ENCODE measurements at regions not wholly inside any gene's neighbourhood (a gene's known extent, or its start where the extent isn't known, plus 50 kb on each side); places are given as distances from the start of the nearest gene placed in this dataset.

DNA sequence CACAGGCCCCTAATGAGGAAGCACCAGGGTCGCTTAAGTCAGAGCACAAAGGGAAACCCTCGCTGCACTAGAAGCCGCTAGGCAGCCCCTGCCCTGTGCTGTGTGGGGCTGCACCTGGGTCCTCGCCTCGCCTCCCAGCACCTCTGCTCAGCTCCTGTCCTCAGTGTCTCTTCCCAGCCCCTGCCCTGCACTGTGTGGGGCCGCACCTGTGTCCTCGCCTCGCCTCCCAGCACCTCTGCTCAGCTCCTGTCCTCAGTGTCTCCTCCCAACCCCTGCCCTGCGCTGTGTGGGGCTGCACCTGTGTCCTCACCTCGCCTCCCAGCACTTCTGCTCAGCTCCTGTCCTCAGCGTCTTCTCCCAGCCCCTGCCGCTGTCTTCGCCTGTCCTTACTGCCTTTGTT is 342.8 kb downstream of the EIPR1 start:
- Histone ChIP-seq H3K4me1 (ENCODE audit: control insufficient read depth in 1 of 2, insufficient read depth in 2 of 2, low read depth in 1 of 2, low read length in 1 of 2) (no peaks in the 10 kb centered on the region; a peak in 1 of 4 replicates), H3K9ac (no peak overlapping the region), H3K79me2 (ENCODE audit: insufficient read depth) (no peaks in the 10 kb centered on the region), H3K9me3 (0 out of 2 replicates have a peak, but pooled peaks cover 1% of the 10 kb centered on the region), H3K4me3 (ENCODE audit: low read depth in 2 of 2, low read length in 1 of 2) (no peak overlapping the region), H3F3A (replicated peaks; ENCODE audit: insufficient read depth) (no peaks in the 10 kb centered on the region), H3K36me3 (replicated peaks in 1 of 2; ENCODE audit: control insufficient read depth in 1 of 2, insufficient read depth in 2 of 2, low read length in 1 of 2) (no peaks in the 10 kb centered on the region), H3K9me2 (no peaks in the 10 kb centered on the region), H4K20me1 (ENCODE audit: insufficient read depth) (no peaks in the 10 kb centered on the region), H3K27me3 (ENCODE audit: insufficient read depth) (no peaks in the 10 kb centered on the region), H2AFZ (ENCODE audit: low read depth) (no peak overlapping the region), H3K4me2 (no peak overlapping the region), H3K27ac (ENCODE audit: low read depth in 2 of 2, low read length in 1 of 2) (no peak overlapping the region)
- no peak for DNase-seq
- CTCF ChIA-PET = no interaction called here
- POLR2A ChIA-PET = no interaction called here
- TF ChIP-seq, protein P1, sequence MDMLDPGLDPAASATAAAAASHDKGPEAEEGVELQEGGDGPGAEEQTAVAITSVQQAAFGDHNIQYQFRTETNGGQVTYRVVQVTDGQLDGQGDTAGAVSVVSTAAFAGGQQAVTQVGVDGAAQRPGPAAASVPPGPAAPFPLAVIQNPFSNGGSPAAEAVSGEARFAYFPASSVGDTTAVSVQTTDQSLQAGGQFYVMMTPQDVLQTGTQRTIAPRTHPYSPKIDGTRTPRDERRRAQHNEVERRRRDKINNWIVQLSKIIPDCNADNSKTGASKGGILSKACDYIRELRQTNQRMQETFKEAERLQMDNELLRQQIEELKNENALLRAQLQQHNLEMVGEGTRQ (IDR thresholded peaks at IDR 0.05; ENCODE audit: borderline replicate concordance, low read depth, low read length) = no peak
- WGBS (ENCODE audit: low lambda C conversion rate) = 41% methylated on average over 12 of the region's 13 CpGs

DNA sequence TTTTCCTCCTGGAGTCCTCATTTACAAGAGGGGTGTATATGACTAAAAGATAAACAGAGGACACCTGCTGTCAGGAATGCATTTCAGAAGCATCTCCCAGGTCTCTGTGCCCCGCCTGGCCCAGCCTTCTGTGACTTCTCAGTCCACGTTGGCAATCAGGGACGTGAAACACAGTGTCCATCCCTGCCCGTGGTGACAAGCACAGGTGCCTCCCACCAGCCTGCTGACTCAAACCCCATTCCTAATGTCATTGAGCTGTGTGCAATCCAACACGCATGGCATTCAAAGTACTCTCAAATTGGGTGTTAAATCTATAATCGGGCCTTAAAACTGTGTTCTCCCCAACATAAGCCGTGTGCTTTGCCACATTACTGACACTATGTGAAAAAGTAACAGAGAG is 343.2 kb downstream of the EIPR1 start:
- Histone ChIP-seq H3K4me2 (no peak overlapping the region), H3K4me1 (ENCODE audit: control insufficient read depth in 1 of 2, insufficient read depth in 2 of 2, low read depth in 1 of 2, low read length in 1 of 2) (no peaks in the 10 kb centered on the region; a peak in 1 of 4 replicates), H3K36me3 (replicated peaks in 1 of 2; ENCODE audit: control insufficient read depth in 1 of 2, insufficient read depth in 2 of 2, low read length in 1 of 2) (no peaks in the 10 kb centered on the region), H3K27ac (ENCODE audit: low read depth in 2 of 2, low read length in 1 of 2) (no peak overlapping the region), H4K20me1 (ENCODE audit: insufficient read depth) (no peaks in the 10 kb centered on the region), H2AFZ (ENCODE audit: low read depth) (no peak overlapping the region), H3K79me2 (ENCODE audit: insufficient read depth) (no peaks in the 10 kb centered on the region), H3K9ac (no peak overlapping the region), H3K9me2 (no peaks in the 10 kb centered on the region), H3K4me3 (ENCODE audit: low read depth in 2 of 2, low read length in 1 of 2) (no peak overlapping the region), H3F3A (replicated peaks; ENCODE audit: insufficient read depth) (no peaks in the 10 kb centered on the region), H3K27me3 (ENCODE audit: insufficient read depth) (no peaks in the 10 kb centered on the region), H3K9me3 (0 out of 2 replicates have a peak, but pooled peaks cover 5% of the 10 kb centered on the region)
- no peak for DNase-seq
- ChIA-PET CTCF (no interaction called here), POLR2A (no interaction called here)
- WGBS (ENCODE audit: low lambda C conversion rate) = 51% methylated on average over 7 of the region's 7 CpGs
- TF ChIP-seq, protein P1 (IDR thresholded peaks at IDR 0.05; ENCODE audit: borderline replicate concordance, low read depth, low read length) = no peak
- TF ChIP-seq FOSL2 (IDR thresholded peaks at IDR 0.05; ENCODE audit: borderline replicate concordance, low read depth) = no peak
- TF ChIP-seq, protein P2, sequence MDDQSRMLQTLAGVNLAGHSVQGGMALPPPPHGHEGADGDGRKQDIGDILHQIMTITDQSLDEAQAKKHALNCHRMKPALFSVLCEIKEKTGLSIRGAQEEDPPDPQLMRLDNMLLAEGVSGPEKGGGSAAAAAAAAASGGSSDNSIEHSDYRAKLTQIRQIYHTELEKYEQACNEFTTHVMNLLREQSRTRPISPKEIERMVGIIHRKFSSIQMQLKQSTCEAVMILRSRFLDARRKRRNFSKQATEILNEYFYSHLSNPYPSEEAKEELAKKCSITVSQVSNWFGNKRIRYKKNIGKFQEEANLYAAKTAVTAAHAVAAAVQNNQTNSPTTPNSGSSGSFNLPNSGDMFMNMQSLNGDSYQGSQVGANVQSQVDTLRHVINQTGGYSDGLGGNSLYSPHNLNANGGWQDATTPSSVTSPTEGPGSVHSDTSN (IDR thresholded peaks at IDR 0.05) = no peak
- TF ChIP-seq EZH2phosphoT487 (IDR thresholded peaks at IDR 0.05; ENCODE audit: borderline replicate concordance, low read depth) = no peak
- TF ChIP-seq ELF1 (IDR thresholded peaks at IDR 0.05) = no peak

DNA sequence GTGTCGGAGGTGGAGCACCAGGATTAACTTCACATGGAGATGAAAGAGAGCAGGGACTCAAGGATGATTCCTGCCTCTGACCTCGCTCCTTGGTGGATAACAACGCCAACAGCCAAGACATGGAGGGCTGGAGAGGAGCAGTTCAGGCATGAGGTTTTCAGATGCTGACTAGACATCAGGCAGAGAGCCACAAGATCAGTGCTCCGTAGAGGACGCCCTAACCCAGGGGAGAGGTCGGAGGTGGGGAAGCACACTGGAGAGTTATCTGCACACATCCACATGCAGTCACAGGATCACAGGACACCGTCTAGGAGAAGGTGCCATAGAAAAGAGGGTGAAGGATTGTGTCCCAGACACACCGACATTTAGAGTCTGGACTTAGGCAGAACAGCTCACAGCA is 344.3 kb downstream of the EIPR1 start:
- POLR2A ChIA-PET = no interaction called here
- TF ChIP-seq, protein P3, sequence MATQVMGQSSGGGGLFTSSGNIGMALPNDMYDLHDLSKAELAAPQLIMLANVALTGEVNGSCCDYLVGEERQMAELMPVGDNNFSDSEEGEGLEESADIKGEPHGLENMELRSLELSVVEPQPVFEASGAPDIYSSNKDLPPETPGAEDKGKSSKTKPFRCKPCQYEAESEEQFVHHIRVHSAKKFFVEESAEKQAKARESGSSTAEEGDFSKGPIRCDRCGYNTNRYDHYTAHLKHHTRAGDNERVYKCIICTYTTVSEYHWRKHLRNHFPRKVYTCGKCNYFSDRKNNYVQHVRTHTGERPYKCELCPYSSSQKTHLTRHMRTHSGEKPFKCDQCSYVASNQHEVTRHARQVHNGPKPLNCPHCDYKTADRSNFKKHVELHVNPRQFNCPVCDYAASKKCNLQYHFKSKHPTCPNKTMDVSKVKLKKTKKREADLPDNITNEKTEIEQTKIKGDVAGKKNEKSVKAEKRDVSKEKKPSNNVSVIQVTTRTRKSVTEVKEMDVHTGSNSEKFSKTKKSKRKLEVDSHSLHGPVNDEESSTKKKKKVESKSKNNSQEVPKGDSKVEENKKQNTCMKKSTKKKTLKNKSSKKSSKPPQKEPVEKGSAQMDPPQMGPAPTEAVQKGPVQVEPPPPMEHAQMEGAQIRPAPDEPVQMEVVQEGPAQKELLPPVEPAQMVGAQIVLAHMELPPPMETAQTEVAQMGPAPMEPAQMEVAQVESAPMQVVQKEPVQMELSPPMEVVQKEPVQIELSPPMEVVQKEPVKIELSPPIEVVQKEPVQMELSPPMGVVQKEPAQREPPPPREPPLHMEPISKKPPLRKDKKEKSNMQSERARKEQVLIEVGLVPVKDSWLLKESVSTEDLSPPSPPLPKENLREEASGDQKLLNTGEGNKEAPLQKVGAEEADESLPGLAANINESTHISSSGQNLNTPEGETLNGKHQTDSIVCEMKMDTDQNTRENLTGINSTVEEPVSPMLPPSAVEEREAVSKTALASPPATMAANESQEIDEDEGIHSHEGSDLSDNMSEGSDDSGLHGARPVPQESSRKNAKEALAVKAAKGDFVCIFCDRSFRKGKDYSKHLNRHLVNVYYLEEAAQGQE (IDR thresholded peaks at IDR 0.05; ENCODE audit: low read depth, low read length) = no peak
- TF ChIP-seq RXRA (IDR thresholded peaks at IDR 0.05; ENCODE audit: borderline replicate concordance, low read depth) = no peak
- TF ChIP-seq, protein P2 (IDR thresholded peaks at IDR 0.05) = no peak
- no peak for TF ChIP-seq RAD21 (IDR thresholded peaks at IDR 0.05; ENCODE audit: low read length)
- no peak for TF ChIP-seq RFX5 (IDR thresholded peaks at IDR 0.05; ENCODE audit: low read length)
- TF ChIP-seq TAF1 (IDR thresholded peaks at IDR 0.05; ENCODE audit: borderline replicate concordance, low read depth, low read length) = no peak
- TF ChIP-seq, protein P4, sequence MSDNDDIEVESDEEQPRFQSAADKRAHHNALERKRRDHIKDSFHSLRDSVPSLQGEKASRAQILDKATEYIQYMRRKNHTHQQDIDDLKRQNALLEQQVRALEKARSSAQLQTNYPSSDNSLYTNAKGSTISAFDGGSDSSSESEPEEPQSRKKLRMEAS (IDR thresholded peaks at IDR 0.05; ENCODE audit: low read depth) = no peak
- TF ChIP-seq, protein P1 (IDR thresholded peaks at IDR 0.05; ENCODE audit: borderline replicate concordance, low read depth, low read length) = no peak

More for the DNA sequence above, 344.3 kb downstream of the EIPR1 start:
- 45% methylated on average over 8 of the region's 8 CpGs for WGBS (ENCODE audit: low lambda C conversion rate)
- Histone ChIP-seq H4K20me1 (ENCODE audit: insufficient read depth) (no peaks in the 10 kb centered on the region), H3K79me2 (ENCODE audit: insufficient read depth) (no peaks in the 10 kb centered on the region), H3F3A (replicated peaks; ENCODE audit: insufficient read depth) (no peaks in the 10 kb centered on the region), H3K4me2 (no peak overlapping the region), H3K27ac (ENCODE audit: low read depth in 2 of 2, low read length in 1 of 2) (no peak overlapping the region), H3K4me1 (ENCODE audit: control insufficient read depth in 1 of 2, insufficient read depth in 2 of 2, low read depth in 1 of 2, low read length in 1 of 2) (no peaks in the 10 kb centered on the region; a peak in 1 of 4 replicates), H3K9me2 (no peaks in the 10 kb centered on the region), H2AFZ (ENCODE audit: low read depth) (no peak overlapping the region), H3K27me3 (ENCODE audit: insufficient read depth) (no peaks in the 10 kb centered on the region), H3K36me3 (replicated peaks in 1 of 2; ENCODE audit: control insufficient read depth in 1 of 2, insufficient read depth in 2 of 2, low read length in 1 of 2) (no peaks in the 10 kb centered on the region), H3K9ac (no peak overlapping the region), H3K4me3 (ENCODE audit: low read depth in 2 of 2, low read length in 1 of 2) (no peak overlapping the region), H3K9me3 (0 out of 2 replicates have a peak, but pooled peaks cover 5% of the 10 kb centered on the region)
- no peak for DNase-seq
- CTCF ChIA-PET = no interaction called here
